ENCODE measurements at regions not wholly inside any gene's neighbourhood (a gene's known extent, or its start where the extent isn't known, plus 50 kb on each side); places are given as distances from the start of the nearest gene placed in this dataset.
"Not testable (repeated sequence)": the region's sequence is repeated elsewhere in the genome, so short reads cannot be mapped to it uniquely, and the experiment has no call there.

DNA sequence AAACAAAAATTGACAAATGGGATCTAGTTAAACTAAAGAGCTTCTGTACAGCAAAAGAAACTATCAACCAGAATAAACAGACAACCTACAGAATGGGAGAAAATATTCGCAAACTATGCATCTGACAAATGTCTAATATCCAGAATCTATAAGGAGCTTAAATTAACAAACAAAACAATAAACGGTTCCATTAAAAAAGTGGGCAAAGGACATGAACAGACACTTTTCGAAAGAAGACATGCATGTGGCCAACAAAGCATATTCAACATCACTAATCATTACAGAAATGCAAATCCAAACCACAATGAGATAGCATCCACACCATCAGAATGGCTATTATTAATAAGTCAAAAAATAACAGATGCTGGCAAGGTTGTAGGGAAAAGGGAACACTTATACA is 50.5 kb upstream of the MED13L start:
- DNase-seq (ENCODE audit: low read depth in 2 of 2, low spot score in 1 of 2): not testable (repeated sequence)

DNA sequence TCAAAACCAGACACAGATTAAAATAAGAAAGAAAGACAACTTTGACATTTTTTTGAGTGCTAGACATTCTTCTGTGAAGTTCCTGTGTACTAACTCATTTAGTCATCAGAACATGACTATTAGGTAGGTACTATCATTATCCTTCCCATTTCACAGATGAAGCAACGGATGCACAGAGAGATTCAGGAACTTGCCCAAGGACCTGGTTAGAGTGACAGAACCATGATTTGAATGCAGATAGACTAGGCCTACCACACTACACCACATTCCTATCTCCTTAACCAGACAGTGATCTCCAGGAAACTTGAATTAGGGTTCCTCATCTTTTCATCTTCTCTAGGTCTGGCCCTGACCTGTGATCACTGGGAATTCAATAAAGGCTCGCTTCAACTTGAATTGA is 54.4 kb upstream of the MED13L start:
- no peak for DNase-seq (ENCODE audit: low read depth in 2 of 2, low spot score in 1 of 2)

DNA sequence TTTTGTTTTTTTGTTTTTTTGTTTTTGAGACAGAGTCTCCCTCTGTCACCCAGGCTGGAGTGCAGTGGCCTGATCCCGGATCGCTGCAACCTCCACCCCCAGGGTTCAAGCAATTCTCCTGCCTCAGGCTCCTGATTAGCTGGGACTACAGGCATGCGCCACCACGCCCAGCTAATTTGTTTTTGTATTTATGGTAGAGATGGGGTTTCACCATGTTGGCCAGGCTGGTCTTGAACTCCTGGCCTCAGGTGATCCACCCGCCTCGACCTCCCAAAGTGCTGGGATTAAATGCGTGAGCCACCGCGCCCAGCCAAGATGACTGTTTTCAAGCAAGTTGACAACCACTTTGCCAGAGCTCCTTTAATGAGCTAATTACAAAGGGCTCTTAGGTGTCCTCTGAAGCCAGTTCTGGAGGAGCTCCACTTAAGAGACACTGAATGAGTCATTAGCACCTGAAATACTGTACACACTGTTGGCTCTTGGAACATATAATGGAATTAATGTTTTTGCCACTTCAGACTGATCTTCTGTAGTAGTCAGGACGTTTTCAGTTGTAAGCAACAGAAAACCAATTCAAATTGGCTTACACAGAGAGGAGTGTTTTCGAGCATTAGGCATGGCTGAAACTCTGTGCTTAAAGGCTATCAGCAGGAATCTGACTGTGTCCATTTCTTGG is 55.4 kb upstream of the MED13L start:
- DNase-seq (ENCODE audit: low read depth in 2 of 2, low spot score in 1 of 2): no peak

DNA sequence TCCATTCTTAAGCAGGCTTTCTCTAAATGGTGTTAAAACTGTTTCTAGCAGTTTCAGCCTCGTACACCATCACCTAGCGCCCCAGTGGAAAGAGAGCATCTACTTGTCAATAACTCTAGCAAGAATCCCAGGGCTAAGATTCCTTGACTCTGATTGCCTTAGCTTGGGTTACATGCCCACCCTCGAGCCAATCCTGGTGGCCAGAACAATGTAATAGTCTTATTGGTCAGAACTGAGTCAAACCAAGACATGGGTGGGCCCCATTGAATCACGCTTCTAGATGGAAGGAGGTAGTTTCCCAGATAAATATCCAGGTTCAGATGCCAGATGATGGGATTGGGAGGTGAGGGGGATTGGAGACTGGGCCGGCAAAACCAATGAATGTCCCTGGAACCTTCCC is 55.9 kb upstream of the MED13L start:
- no peak for DNase-seq (ENCODE audit: low read depth in 2 of 2, low spot score in 1 of 2)

DNA sequence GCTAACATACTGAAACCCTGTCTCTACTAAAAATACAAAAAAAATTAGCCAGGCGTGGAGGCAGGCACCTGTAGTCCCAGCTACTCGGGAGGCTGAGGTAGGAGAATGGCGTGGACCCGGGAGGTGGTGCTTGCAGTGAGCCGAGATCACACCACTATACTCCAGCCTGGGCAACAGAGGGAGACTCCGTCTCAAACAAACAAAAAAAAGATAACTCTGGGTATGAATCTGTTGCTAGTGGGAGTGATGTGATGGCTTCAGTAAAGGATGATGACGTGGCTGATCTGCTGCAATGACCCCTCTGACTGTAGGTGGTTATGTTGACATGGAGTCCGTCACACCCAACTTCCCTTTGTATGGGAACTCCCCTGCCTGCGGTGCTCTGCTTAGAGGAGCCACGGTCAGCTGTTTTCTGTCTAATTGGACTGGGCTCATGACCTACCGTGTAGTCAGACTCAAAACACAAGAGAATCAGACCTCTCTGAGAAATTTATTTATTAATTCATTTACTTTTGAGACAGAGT is 59.1 kb upstream of the MED13L start:
- no peak for DNase-seq (ENCODE audit: low read depth in 2 of 2, low spot score in 1 of 2)

- DNase-seq (ENCODE audit: low read depth in 2 of 2, low spot score in 1 of 2): no peak
Measured at GRCh38 chr12:116337312-116337711, 59.8 kb upstream of the MED13L start.

DNA sequence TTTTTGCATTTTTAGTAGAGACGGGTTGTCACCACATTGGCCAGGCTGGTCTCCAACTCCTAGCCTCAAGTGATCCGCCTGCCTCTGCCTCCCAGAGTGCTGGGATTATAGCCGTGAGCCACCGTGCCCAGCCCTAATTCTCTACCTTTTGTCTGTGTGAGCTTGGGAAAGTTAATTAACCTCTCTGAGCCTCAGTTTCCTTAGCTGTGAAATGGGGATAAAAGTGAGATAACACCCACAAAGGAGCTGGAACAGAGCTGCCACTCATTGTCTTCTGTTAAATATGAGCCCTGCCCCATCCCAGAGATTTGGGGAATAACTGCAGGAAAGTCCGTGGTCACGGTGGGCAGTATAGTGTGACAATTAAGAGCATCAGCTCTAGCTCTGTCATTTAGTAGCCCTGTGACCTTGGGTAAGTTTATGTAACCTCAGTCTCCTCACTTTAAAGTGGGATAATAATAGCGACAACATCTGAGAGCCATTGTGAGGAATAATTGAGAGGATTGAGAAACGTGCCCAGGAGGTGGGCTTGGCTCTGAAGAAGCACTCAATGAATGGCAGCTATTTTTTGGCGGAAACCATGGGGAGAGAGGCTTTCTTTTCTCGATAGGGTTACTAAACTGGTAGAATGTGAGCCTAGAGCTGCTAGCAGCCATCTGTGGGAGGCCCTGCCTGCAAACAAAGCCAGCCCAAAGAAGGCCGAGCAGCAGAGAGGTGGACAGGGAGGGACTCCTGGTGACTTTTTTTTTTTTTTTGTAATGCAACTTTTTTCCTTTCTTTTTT is 60.8 kb upstream of the MED13L start:
- no peak for DNase-seq (ENCODE audit: low read depth in 2 of 2, low spot score in 1 of 2)

GRCh38 chr12:116339062-116339461 is 61.6 kb upstream of the MED13L start:
- DNase-seq (ENCODE audit: low read depth in 2 of 2, low spot score in 1 of 2): no peak

GRCh38 chr12:116339800-116340371 is 62.4 kb upstream of the MED13L start:
- DNase-seq (ENCODE audit: low read depth in 2 of 2, low spot score in 1 of 2): no peak

GRCh38 chr12:116343331-116343884 is 65.9 kb upstream of the MED13L start:
- no peak for DNase-seq (ENCODE audit: low read depth in 2 of 2, low spot score in 1 of 2)

DNA sequence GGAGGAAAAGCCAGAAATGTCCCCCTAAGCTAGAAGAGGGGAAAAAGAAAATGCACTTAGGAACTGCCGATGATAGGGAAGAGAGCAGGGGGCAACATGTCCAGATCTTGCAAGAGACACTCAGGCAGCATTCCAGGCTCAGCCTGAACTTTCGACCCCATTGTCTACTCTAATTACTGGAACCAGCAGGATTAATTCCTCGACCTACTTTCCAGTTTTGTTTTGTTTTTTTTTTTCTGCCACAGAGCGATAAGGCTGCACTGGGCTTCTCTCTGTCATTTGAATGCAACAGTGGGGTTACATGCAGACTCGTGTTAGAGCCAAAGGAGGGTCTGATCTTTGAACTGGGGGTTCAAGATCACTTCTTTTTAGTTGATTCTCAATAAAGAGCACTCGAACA is 68.7 kb upstream of the MED13L start:
- DNase-seq (ENCODE audit: low read depth in 2 of 2, low spot score in 1 of 2): no peak

DNA sequence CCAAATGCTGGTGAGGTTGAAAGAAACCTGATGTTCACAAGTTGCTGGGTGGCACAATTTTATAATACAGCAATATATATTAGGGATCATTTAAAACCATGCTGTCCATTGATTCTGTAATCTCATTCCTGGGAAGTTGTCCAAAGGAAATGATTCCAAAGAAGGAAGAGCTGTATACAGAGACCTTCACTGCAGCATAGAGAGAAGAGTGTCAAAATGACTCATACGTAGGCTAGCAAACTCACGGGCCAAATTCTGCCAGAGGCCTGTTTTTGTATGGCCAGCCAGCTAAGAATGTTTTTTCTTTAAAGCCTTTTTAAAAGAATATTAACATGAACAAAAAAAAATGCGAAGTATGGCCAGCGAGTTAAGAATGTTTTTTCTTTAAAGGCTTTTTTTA is 69.2 kb upstream of the MED13L start:
- DNase-seq (ENCODE audit: low read depth in 2 of 2, low spot score in 1 of 2): no peak

GRCh38 chr12:116347265-116347664 is 69.8 kb upstream of the MED13L start:
- no peak for DNase-seq (ENCODE audit: low read depth in 2 of 2, low spot score in 1 of 2)

DNA sequence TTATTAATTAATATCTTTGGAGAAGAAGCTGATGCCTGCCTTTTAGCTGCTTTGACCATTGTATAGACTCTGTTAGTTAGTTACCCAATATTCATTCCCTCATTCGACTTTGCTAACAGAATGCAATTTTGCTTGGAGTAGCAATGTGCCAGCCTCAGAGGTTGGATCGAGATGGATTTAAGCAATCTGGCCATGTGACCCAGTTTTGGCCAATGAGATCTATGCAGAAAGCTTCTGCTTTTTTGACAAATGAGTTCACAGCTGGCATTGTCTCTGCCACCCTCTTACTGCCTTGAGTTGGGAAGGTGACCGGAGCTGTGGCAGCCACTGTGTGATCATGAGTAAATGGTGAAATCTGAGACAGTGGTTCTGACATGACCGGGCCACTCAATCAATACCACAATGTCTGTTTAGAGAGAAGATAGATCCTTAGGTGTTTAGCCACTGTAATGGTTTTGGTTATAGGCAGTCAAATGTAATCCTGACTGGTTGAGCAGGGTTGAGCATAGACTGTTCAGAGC is 74.9 kb upstream of the MED13L start:
- DNase-seq (ENCODE audit: low read depth in 2 of 2, low spot score in 1 of 2): no peak

- DNase-seq (ENCODE audit: low read depth in 2 of 2, low spot score in 1 of 2): no peak
Measured at GRCh38 chr12:116353958-116354357, 76.5 kb upstream of the MED13L start.

DNA sequence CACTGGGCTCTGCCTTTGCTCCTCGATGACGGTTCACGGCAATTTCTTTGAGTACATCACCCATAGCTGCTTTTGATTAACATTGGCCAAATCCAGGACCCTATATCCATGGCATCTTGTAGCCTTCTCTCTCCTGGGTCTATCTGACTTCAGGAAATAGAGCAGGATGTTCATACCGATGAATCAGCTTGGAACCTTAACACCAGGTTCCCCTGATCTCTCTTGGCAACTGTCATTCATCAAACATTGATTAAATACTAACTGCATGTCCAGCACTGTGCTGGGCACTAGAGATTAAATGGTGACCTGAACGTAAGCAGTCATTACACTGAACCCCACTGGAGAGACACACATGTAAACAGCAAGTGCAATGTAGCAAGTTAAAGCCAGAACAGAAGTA is 77.0 kb upstream of the MED13L start:
- DNase-seq (ENCODE audit: low read depth in 2 of 2, low spot score in 1 of 2): no peak

- no peak for DNase-seq (ENCODE audit: low read depth in 2 of 2, low spot score in 1 of 2)
Measured at GRCh38 chr12:116354950-116355783, 77.7 kb upstream of the MED13L start.

DNA sequence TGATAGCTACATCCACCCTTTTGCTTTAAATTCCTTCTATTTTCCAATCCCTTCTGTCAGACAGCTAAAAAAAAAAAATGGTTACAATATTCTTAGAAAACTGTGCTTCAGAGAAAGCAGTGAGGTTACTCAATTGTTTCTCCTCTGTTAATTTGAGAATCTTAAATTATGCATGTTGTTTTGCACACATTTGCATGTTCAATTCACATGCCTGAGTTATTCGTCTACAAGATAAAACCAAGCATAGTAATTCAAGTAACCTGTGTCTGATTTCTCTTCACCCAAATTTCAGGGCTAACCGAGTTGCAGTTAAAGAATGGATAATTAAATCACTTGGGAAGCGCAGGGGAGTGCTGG is 81.0 kb upstream of the MED13L start:
- DNase-seq (ENCODE audit: low read depth in 2 of 2, low spot score in 1 of 2): no peak

DNA sequence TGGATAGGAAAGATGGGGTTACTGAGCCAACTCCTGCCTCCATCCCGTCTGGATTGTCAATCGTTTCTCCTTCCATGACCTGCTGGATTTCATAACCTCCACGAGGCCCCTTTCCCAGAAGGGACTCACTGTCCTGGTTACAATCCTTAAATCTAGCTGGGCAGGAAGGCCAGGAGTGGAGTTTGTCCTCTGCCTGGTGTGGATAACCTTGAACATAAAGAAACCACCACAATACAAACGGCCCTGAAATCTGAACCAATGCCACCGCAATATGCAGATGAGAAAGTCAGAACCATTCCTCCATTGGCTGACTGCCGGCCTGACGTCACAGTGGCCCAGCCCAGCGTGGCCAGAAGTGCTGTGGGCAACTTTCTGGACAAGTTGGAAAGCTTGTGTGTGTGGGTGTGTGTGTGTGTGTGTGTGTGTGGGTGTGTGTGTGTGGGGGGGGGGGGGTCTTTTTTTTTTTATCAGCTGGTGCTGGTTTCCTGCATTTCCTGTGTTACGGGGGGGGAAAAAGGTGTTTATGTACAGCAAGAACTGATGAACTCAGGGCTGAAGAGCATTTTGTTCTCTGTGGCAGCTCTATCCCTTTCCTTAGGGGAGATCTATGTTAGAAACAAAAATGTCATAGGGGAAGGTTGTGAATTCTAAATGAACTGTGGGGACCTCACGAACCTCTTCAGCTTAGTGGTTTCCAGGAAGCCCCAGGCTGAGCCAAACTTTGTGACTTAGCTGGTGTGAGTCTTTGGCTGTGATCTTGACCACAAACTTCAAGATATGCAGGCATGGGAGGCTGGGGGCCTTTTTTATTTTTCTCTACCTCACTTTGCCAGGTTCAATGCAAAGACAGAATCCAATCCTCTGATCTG is 81.6 kb upstream of the MED13L start:
- peak; percentile 38 to 51 for DNase-seq (ENCODE audit: low read depth in 2 of 2, low spot score in 1 of 2)

All from stimulated activated CD8-positive, alpha-beta memory T cell treated with anti-CD3 and anti-CD28 coated beads, Interleukin-4, amount 100 ng/mL, for 4 hours (primary cell).